GM06990 (cell line): ENCODE measurements at regions not wholly inside any gene's neighbourhood (a gene's known extent, or its start where the extent isn't known, plus 50 kb on each side); places are given as distances from the start of the nearest gene placed in this dataset.
"Not testable (repeated sequence)": the region's sequence is repeated elsewhere in the genome, so short reads cannot be mapped to it uniquely, and the experiment has no call there.

Experiments
- DNase-seq: peaks from one replicate; pipeline ENCODE4 v3.0.0-alpha.2; 2011; ENCODE audit not compliant: insufficient read length; ENCODE audit errors: extremely low read depth
- H3K27me3 ChIP-seq: replicated peaks from 2 replicates; pipeline ENCODE4 v1.6.0; 2011; ENCODE audit warnings: low read length; ENCODE audit not compliant: control insufficient read depth, insufficient read depth
- H3K36me3 ChIP-seq: 2 replicates; pipeline ENCODE4 v1.5.1; 2011; ENCODE audit warnings: low read length; ENCODE audit not compliant: control insufficient read depth, insufficient read depth
- H3K4me3 ChIP-seq: replicated peaks from 2 replicates; pipeline ENCODE4 v1.5.1; 2011; ENCODE audit warnings: low read depth, mild to moderate bottlenecking, control low read depth, low read length
- TF ChIP-seq, protein P1 (sequence below): IDR thresholded peaks from 2 replicates; pipeline ENCODE4 v1.5.1; 2011; ENCODE audit warnings: low read length, control low read depth, mild to moderate bottlenecking, inconsistent platforms; ENCODE audit not compliant: insufficient read depth, poor library complexity, severe bottlenecking

DNA sequence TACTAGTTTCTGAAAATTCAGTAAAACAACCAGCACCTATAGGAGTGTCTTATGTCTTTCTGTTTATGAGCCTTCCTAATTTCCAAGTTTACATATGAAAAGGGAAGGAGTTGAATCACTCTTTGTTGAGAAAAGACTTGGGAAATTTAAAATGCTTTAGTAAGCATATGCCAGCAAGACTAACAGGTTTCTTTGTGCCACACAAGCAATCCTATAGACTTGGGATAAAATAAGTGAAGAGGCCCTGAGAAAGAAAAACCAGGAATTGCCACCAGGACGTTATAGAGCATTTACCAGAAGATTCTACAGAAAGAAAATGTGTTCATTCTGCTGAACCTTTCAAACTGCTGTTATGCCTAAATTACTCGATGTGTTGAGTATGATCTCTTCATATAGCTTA, 1099.1 kb downstream of the EPHA3 start:
- DNase-seq, H3K36me3 ChIP-seq, H3K27me3 ChIP-seq, H3K4me3 ChIP-seq: not testable (repeated sequence)

DNA sequence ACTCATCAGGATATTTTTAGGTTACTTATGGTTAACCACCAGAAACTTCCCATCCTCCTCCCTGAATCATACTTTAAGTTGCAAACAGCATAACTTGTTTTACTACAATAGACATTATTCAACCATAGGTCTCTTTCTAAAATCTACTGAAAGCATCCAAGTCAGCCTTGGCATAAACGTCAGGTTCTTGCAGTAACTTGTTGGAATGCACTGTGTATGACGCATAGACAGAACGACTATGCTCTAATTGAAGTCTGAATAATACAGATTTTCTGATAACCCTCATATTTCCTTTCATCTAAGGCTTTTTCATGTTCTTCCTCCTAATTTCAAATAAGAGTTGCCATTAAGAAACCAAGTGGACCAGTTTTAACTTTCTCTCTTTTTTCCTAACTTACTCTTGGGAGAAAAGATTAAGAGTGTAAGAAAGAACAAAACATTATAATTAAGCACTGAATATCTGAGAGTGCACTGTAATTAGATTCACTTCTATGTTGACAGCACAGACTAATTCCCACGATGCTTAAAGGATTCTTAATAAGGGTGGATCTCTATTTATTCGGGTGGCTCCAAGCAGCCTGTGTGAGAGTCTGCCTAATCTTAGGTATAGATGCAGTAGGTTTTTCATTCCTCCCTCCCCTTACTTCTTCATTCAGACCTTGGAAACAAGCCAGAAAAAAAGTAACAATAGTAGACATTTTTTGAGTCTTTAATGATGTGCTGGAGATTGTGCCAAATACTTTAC, 1100.1 kb downstream of the EPHA3 start:
- DNase-seq, H3K27me3 ChIP-seq, H3K4me3 ChIP-seq, H3K36me3 ChIP-seq: not testable (repeated sequence)

DNA sequence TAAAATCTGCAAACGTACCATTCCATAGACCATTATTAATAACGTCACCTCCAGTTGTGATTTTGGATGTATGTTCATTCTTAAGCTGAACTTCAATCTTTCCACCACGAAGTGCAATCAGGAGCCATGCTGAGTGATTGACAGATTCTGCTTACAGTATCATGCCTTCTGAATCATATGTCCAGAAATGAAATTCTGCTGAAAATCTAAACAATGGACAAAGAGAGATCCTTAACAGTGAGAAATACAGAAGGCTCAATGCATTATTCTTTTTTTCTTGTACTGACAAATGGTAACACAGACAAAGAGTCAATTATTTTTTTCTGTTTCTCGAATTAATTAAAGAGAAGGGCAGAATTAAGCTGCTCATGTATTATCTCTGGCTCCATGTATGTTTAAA, 1114.5 kb downstream of the EPHA3 start:
- no peak for DNase-seq
- TF ChIP-seq, protein P1, sequence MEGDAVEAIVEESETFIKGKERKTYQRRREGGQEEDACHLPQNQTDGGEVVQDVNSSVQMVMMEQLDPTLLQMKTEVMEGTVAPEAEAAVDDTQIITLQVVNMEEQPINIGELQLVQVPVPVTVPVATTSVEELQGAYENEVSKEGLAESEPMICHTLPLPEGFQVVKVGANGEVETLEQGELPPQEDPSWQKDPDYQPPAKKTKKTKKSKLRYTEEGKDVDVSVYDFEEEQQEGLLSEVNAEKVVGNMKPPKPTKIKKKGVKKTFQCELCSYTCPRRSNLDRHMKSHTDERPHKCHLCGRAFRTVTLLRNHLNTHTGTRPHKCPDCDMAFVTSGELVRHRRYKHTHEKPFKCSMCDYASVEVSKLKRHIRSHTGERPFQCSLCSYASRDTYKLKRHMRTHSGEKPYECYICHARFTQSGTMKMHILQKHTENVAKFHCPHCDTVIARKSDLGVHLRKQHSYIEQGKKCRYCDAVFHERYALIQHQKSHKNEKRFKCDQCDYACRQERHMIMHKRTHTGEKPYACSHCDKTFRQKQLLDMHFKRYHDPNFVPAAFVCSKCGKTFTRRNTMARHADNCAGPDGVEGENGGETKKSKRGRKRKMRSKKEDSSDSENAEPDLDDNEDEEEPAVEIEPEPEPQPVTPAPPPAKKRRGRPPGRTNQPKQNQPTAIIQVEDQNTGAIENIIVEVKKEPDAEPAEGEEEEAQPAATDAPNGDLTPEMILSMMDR = no peak
- H3K4me3 ChIP-seq = no peak overlapping the region
- no peaks in the 10 kb centered on the region for H3K27me3 ChIP-seq
- no peaks in the 10 kb centered on the region for H3K36me3 ChIP-seq

DNA sequence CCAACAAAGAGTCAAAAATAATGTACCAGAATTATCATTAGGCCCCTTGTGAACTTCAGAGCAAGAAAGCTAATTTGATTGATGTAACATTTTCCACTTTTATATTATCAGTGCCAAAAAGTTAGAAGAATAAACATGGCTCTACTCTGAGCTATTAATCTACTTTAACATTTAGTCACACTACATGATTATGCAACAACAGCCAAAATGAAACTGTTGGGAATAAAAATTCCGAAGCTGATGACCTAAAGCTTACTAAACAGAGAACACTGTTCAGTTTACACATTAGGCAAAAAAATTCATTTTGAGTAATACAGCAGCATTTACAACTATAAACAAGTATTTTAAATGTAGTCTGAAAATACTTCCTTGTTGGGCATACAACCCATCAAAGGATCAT, 1134.1 kb downstream of the EPHA3 start:
- Histone ChIP-seq H3K27me3 (no peaks in the 10 kb centered on the region), H3K36me3 (no peaks in the 10 kb centered on the region), H3K4me3 (no peak overlapping the region)
- DNase-seq = no peak
- TF ChIP-seq, protein P1 = no peak

DNA sequence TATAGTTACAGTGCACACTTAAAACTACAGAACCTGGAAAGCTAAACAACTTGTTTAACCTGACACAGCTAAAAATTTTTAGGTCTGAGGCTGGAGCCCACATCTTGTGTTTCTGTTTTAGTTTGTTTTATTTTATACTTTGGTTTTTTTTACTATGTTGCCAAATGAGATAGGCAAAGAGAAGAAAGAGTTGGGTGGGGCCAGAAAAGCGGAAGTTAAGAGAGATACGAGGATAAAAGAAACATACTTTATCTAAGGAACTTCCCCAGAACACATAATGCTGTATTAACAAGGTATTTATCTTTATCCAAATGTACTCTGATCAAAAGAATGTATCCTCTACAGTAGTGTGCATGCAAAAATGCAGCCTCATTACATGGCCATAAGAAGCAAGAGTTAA, 1145.7 kb downstream of the EPHA3 start:
- TF ChIP-seq, protein P1 = no peak
- H3K4me3 ChIP-seq = no peak overlapping the region
- H3K27me3 ChIP-seq = no peaks in the 10 kb centered on the region
- no peaks in the 10 kb centered on the region for H3K36me3 ChIP-seq
- no peak for DNase-seq

DNA sequence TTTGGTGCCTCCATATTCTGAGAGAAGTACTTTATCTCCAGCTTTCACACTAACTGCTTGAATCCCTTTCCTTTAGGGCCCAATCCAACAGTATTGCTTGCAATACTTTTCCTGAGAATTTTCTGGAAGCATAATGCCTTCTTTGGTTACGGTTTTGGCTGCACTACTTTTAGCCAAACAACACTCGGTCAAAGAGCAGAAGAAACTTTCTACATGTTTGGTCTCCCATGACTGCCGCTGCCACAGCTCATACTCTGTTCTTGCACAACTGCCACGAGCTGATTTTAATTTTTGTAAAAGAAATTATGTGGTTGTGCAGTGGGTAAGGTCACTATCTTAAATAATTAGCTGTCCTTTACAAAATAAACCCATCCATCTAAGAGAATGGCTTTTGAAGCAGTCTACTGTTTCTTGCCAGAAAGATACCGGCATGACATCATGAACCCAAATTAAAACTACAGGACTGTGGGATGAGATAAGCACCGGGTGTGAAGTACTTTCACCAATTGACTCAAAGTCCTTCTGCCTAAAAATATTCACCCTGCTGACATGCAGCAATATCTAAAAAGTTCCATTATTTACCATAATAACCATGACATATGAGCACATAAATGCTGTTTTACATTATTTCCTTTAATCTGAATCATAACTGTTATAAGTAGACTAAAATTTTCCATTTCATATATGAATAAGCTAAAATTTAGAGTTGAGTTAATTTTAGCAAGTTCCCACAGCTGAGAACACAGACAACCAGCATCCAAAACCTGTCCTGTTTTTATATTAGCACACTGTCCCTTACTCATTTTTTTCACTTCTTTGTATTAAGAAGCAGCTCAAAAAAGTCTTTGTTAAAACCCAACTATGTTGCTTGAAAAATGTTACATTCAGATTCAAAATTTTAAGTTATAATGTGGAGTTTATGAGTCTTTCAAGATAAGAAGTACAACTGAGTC, 1154.3 kb downstream of the EPHA3 start:
- DNase-seq = no peak
- TF ChIP-seq, protein P1 = no peak
- Histone ChIP-seq H3K36me3 (no peaks in the 10 kb centered on the region), H3K4me3 (no peak overlapping the region), H3K27me3 (no peaks in the 10 kb centered on the region)
